Amniotic stem cell (primary cell): ENCODE measurements at regions not wholly inside any gene's neighbourhood (a gene's known extent, or its start where the extent isn't known, plus 50 kb on each side); places are given as distances from the start of the nearest gene placed in this dataset.
"Not testable (repeated sequence)": the region's sequence is repeated elsewhere in the genome, so short reads cannot be mapped to it uniquely, and the experiment has no call there.

Experiments used
- DNase-seq: peaks from one replicate; lab custom pipeline; 2025; lab: John Stamatoyannopoulos, UW

- not testable (repeated sequence) for DNase-seq
These were observed 96.2 kb downstream of the BDH1 start for GRCh38 chr3:197459571-197459970.

- no peak for DNase-seq
These were observed 96.8 kb downstream of the BDH1 start for GRCh38 chr3:197458906-197459470.

- no peak for DNase-seq
These were observed 97.5 kb downstream of the BDH1 start for GRCh38 chr3:197458179-197458707.

GRCh38 chr3:197456261-197457091, 99.3 kb downstream of the BDH1 start:
- DNase-seq = no peak

DNA sequence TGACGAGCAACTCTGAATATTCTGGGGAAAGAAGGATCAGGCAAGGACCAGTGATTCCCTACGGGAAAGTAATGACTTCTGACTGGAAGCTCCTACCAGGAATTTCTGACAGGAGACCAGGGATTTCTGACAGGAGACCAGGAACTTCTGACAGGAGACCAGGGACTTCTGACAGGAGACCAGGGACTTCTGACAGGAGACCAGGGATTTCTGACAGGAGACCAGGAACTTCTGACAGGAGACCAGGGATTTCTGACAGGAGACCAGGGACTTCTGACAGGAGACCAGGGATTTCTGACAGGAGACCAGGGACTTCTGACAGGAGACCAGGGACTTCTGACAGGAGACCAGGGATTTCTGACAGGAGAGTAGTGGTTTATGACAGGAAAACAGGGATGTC, 100.9 kb downstream of the BDH1 start:
- DNase-seq = not testable (repeated sequence)

DNA sequence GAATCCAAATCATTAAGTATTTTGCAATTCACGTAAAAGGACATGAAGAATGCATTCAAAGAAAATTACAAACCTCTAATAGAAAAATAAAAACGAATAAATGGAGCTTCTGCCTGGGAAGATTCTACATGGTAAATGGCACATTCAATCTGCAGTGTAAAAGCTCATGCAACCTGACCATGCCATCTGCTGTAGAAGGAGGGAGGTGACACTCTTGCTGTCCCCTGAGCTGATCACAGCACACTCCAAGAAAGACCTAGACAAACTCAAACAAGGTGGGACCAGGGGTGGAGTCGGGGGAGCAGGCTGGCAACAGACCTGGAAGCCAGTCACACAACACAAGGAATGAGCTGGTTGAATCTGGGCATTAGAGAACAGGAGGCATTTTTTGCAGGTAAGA, 101.8 kb downstream of the BDH1 start:
- DNase-seq = no peak

GRCh38 chr3:197450810-197451209, 105.0 kb downstream of the BDH1 start:
- DNase-seq = no peak

GRCh38 chr3:197450308-197450707, 105.5 kb downstream of the BDH1 start:
- DNase-seq = no peak

DNA sequence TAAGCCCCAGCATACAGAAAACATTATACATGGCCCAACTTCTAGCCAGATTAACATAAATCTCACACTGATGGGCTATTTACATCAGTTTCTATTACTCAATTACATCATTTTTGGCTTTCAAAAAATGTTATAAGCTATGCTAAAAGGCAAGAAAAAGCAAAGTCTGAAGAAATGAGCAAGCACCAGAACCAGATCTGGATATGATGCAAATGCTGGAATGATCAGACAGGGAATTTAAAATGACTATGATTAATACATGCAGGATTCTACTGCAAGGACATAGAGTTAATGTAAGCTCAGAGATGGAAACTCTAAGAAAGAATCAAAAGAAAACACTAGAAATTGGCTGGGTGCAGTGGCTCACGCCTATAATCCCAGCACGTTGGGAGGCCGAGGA, 106.6 kb downstream of the BDH1 start:
- DNase-seq = not testable (repeated sequence)

DNA sequence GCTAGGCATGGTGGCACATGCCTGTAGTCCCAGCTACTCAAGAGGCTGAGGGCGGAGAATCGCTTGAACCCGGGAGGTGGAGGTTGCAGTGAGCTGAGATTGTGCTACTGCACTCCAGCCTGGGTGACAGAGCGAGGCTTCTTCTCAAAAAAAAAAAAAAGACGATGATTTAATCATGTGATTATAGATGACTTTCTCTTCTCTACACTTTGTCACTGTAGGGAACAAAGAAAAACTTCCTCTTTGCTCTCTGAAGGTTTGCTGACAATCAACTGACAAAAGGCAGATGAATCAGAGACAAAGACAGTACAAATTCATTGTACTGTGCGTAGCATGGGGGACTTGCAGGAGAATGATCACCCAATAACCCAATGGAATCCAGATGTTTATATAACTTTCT, 108.0 kb downstream of the BDH1 start:
- not testable (repeated sequence) for DNase-seq

DNA sequence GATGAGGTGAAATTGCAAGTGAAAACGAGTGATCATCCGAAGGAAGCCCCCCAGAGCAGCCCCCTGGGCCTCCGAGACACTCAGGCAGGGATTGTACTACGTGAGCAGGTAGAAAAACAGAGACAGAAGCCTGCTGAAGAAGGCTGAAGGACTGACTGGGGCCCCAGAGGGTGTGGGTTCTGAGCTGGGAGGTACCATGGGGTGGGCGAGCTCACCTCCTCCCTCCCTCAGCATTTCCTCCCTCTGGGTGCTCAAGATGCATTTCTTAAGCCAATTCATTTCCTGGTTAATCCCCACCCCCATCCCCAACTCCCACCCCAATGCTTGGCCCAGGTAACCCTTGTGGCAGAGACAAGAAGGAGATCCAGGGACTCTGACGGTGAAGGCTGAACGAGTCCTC, 108.7 kb downstream of the BDH1 start:
- DNase-seq = no peak

DNA sequence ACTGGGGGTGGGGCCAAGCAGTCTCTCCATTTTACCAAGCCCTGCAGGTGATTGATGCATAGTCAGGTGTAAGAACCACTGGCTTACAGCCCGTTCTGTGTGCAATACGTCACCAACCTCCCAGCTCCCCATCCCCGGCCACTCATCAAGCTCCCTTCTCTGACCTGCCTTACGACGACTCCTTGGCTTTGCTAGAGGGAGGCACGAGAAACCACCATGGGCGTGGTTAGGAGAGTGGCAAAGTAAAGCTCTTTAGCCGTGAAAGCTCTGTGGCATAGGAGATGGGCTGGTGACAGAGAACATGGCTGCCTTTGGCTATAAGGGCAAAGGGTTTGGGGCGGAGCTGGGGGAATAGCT, 109.1 kb downstream of the BDH1 start:
- DNase-seq = no peak

DNA sequence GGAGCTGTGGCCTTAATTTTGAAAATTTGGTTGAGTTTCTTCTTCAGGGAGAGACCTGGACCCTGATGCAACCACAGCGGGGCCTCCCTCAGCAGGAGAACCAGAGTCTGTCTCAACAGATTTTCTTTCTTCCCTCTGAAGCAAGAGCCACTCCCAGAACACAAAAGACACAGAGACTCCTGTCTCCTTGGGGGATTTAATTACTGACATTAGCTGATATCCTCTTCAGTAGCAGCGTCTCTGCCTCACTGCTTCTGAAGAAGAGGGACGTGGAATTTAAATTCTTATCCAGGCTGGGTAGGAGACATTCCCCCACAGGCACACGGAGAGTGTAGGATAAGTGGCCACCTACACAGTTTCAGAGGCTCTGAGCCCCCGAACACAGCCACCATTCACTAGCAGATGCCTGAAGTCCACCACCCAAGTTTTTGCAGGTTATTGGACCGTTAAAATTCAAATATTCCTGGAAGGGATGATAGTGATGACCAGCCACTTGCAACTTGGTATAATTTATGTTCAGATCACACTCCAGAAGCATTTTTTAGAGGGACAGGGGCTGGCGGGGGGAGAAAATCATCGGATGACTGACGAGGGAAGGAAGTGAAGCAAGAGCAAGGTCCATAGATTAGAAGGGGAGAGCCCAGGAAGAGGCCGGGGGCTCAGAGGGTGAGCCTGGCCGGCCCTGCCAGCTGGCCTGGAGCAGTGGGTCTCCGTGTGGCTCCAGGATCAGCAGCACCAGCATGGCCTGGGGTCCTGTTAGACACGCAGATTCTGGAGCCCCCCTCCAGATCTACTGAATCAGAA, 109.7 kb downstream of the BDH1 start:
- no peak for DNase-seq

DNA sequence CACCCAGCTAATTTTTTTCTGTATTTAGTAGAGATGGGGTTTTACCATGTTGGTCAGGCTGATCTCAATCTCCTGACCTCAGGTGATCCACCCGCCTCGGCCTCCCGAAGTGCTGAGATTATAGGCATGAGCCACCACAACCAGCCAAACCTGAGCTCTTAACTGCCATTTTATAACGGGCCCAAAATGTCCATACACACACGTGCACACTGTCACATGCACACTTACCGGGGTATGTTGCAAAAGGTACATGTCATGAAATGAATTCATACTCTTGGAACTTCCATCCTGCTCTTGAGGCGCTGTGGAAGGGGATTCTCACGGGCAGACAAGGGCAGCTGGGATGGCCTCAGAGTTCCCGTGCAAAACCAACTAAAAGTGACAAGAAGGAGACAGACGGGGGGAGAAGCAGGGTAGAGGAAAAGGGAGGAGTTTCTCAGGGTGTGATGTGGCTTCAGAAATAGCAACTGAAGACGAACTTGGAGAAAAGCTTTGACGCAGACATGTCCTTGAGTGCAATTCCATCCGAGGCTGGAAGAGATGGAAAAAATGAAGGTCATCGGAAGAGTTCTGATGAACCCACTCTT, 110.9 kb downstream of the BDH1 start:
- no peak for DNase-seq

GRCh38 chr3:197443506-197443905, 112.3 kb downstream of the BDH1 start:
- DNase-seq = no peak

DNA sequence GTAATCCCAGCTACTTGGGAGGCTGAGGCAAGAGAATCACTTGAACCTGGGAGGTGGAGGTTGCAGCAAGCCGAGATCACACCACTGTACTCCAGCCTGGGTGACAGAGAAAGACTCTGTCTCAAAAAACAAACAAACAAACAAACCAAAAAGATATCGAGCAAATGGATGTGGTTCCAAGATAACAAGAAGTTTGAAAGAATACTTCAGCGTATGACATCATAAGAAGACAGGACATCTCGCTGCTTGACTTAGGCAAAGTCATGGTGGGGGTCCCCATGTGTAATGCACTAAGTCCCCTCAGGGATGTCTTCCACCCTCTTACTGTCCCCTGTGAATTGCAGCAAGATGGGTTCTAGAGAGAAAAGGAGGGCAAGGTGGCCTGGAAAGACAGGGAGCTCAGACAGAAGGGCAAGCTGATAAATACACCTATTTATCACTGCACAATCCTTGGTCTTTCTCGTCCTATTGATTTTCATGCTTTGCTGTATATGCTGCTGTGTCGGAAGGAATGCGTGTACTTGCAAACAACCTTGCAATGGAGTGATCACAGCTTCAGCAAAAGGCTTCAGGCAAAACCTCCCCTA, 115.0 kb downstream of the BDH1 start:
- DNase-seq = no peak

DNA sequence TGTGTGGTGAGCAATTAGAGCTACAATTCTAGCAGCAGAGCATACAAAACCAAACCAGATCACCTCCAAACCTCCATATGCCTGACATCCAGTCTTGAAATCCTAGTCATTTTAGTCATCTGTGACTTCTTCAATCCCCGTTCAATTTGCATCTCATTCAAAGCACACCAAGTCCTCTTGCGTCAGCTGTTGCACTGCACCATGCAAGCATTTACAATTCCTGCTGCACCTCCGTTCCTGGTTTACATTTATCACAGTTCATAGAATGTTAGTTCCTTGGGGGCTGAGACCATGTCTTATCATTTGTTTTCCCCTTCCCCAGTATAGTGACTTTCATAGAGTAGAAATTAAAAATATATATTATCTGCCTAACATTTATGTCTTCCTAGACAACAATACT, 116.9 kb downstream of the BDH1 start:
- DNase-seq = no peak

- DNase-seq = no peak
These were observed 120.3 kb downstream of the BDH1 start for GRCh38 chr3:197435426-197435825.

- no peak for DNase-seq
These were observed 120.9 kb downstream of the BDH1 start for GRCh38 chr3:197434830-197435229.

- no peak for DNase-seq
These were observed 123.2 kb downstream of the BDH1 start for GRCh38 chr3:197432384-197433127.

GRCh38 chr3:197431346-197431910, 124.3 kb downstream of the BDH1 start:
- DNase-seq = no peak
